NCI-H146 (cell line): ENCODE measurements at regions not wholly inside any gene's neighbourhood (a gene's known extent, or its start where the extent isn't known, plus 50 kb on each side); places are given as distances from the start of the nearest gene placed in this dataset.

Source experiments
- DNase-seq: peaks from one replicate; lab custom pipeline; 2025; lab: John Stamatoyannopoulos, UW

GRCh38 chr15:96736384-96736783 lies 405.9 kb downstream of the NR2F2 start:
- DNase-seq = no peak

DNA sequence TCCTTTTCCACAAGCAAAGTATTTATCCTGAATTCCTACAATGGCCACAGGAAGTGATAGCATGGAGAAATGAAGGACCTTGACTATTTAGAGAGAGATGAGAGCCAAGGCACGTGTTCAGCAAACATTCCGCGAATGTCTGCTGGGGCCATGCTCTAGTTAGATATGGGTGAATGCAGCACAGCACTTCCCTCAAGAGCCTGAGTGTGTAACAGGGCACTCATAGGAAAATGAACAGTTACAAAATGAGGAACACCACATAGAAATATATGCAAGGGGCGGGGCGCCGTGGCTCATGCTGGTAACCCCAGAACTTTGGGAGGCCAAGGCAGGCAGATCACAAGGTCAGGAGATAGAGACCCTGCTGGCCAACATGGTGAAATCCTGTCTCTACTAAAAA lies 406.9 kb downstream of the NR2F2 start:
- DNase-seq = no peak

- no peak for DNase-seq
Observed at GRCh38 chr15:96746665-96747064, 416.2 kb downstream of the NR2F2 start.

DNA sequence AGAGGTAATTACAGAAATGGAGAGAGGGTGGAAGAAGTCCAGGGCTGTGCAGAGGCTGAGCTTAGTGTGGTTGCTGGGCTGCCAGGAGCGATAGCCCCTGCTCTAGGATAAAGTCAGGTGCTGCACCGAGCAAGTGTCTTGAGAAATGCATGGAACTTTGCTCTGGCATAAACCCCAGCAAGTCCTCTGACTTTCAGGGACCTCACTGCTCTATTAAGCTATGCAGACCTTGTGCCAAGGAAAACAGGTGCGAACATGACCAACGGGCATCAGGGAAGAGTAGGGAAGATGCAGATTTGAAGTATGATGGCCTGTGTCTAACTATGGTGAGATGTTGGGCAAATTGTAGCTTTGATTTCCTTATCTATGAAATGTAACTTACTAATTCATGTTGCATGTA lies 416.8 kb downstream of the NR2F2 start:
- DNase-seq = no peak

DNA sequence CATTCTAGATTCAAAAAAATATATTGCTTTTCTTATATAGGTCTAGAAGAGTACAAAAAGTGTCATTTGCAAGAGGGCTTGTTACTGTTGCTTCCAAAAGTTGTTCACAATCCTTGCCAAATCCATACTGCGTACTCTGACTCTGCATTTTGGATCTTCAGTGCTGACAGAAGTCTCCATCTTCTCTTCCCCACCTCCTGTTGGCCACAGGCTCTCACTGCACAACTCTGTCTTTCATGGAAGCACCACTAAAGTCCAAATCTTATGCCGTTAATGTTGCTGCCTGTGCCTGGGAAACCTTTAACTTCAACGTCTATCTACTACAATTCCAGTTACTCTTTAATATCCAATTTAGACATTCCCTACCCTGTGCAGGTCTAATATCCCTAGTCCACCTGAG lies 419.9 kb downstream of the NR2F2 start:
- no peak for DNase-seq

DNA sequence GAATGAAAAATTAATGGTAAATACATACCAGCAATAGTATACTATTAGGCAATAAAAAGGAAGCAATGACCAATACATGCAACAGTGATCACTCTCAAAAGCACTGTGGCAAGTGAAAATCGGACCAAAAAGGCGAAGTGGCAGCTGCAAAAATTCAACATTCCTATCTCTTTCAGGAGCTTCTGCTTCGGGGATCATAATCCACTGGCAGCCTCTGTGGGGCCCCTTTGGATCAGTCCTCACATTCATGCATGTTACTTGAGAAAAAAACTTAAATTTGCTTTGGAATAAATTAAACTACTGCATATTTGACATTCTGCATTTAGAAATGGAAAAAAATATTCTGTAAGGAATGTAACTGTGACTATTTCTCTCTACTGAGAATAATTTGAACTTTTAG lies 425.6 kb downstream of the NR2F2 start:
- DNase-seq = no peak

DNA sequence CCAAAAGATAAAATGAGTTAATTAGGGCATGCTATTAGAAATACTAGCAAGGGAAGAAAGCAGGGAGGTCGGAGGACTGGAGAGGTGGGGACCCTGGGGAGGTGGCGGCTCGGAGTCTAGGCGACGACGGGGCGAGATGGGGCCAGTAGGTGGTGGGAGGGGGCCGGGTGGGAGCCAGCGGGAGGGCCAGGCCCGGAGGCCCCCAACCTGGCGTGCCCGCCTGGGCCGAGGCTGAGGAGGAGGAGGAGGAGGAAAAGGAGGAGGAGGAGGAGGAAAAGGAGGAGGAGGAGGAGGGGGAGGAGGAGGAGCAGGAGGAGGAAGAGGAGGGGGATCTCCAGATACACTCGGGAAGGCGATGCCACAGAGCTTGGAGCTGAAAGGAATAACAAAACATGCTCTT lies 426.2 kb downstream of the NR2F2 start:
- DNase-seq = no peak

GRCh38 chr15:96762566-96762965 lies 432.1 kb downstream of the NR2F2 start:
- no peak for DNase-seq

DNA sequence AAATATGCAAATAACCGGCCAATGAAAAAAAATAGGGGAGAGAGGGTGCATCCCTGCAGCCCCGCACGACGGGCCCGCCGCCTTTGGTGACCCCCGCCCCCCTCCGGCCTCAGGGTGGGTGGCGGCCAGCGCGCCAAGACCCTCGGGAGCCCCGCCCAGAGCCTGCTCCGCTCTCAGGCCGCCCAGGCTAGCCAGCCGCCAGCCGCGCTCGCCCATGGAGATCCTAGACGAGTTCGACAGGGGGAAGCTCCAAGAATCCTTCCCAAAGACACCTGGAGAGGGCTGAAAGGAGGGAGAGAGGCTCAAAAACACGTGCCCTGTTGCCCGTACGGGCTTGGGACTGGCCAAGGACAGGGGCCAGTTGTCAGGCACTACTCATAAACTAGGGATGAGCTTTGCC lies 434.0 kb downstream of the NR2F2 start:
- no peak for DNase-seq

DNA sequence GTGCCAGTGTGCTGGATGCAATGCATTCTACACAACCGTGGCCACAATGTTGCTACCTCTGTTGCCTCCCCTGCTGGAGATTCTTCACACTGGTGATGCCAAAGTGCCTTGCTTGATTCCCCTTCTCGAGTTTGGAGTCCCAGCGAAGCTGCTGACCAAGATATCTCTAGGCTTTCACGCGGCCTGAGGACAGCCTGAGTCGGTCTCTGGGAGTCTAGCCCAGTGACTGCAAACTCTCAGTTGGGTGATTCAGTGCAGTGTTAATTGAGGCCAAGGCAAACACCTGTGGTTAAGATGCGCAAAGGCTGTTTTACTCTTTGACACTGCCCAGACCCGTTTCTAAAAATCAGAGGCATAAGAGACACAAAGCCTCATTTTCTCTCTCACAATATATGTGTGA lies 434.4 kb downstream of the NR2F2 start:
- no peak for DNase-seq

DNA sequence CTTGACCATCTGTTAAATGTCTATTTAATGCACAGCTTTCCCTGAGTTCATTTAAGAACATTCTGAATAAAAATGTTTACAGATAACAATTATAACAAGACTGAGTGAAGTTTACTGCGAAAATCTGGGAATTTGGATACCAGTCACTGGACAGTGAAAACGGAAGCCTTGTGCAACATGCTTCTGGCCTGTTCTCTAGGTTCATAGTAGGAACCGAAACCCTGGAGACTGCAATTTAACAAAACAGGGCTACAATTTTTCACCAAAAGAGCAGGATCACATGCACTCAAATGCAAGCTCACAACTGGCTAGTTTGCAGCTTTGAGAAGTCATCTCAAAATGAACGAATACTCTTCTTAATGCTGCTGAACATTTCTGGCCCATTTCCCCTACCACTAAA lies 435.9 kb downstream of the NR2F2 start:
- no peak for DNase-seq

DNA sequence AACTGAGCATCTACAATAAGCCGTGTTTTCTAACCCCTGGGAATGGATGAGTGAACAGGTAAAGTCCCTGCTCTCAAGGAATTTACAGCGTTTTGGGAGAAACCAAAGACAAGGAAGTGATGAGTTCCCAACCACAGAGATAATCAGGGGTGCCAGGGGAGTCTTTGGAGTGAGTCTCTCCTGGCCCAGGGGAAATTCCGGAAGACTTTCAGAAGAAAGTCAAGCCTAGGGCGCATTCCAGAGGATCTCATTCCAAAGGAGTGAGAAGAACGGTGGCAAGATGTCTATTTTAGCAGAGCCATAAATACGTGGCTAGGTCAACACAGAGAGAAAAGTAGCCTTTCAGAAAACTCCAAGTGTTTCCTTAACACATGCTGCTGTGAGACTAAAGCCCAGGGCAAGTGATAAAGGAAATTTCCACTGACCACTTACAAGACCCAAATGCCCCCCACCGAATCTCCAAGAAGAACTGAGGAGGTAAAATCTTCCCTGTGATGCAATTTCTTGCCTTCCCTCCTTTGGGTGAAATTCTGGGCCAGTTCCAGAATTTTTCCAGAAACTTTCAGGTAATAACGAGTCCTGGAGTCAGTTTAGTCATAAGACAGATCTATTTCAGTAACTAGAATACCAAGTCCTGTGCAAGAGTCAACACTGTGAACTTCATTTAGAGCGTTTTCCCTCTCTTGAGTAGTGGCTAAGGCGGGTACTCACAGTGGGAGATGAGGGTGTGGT lies 437.4 kb downstream of the NR2F2 start:
- no peak for DNase-seq

GRCh38 chr15:96768435-96768789 lies 437.9 kb downstream of the NR2F2 start:
- no peak for DNase-seq

GRCh38 chr15:96771035-96771434 lies 440.5 kb downstream of the NR2F2 start:
- no peak for DNase-seq

DNA sequence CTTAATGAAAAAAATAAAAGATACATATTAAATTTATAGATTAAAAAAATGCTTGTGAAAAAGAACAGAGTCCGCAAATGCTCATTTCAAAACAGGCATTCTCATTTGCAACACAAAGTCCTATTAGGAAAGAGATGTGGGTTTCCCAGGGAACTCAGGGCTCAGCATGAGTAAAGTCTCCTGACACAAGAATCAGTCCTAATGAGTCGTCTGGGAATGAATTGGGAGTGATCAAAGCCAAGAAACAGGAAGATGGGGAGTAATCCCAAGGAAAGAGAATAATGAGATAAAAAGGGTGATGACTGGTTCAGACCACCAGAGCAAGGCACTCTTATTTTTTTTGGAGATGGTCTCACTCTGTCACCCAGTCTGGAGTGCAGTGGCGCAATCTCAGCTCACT lies 443.7 kb downstream of the NR2F2 start:
- no peak for DNase-seq

- no peak for DNase-seq
Observed at GRCh38 chr15:96783746-96784145, 453.2 kb downstream of the NR2F2 start.

DNA sequence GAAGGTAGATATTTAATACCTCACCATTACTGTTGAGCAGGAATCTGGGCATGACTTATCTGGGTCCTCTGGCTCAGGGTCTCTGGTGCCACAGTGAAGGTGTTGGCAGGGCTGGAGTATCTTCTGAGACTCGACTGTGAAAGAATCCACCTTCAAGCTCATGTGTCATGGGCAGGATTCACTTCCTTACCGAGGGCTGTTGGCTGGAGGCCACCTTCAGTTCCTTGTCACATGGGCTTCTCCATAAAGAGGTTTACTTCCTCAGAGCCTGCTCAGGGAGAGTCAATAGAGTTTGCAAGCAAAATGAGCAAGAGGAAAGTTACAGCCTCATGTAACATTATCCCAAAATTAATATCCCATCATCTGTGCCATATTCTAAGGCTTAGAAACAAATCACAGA lies 459.5 kb downstream of the NR2F2 start:
- DNase-seq = no peak

- DNase-seq = no peak
Observed at GRCh38 chr15:96792216-96792615, 461.7 kb downstream of the NR2F2 start.

- no peak for DNase-seq
Observed at GRCh38 chr15:96796841-96797240, 466.3 kb downstream of the NR2F2 start.

DNA sequence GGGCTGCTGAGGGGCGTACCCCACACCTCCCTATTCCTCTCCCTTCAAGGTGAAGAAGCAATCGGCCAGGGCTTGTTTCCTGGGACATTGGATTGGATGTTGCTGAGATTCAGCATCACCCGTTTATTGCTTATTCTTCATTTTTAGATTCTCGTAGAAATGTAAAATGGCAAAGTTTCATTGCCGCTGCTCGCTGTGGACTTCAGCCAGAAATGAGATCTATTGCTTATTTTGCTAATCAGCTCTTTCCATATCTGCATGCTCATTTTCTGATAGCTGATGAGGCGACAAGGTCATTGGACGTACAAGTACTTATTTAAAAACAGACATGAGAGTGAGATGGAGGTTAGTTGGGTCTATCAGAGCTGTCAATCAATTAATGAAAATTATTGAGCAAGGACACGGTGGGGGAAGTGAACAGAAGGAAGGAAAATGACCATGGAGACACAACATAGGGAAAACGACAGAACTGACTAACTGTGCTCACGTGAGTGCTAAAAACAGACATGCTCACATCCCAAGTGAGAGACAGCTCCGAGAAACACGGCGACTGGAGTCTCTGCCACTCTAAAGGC lies 471.2 kb downstream of the NR2F2 start:
- no peak for DNase-seq

DNA sequence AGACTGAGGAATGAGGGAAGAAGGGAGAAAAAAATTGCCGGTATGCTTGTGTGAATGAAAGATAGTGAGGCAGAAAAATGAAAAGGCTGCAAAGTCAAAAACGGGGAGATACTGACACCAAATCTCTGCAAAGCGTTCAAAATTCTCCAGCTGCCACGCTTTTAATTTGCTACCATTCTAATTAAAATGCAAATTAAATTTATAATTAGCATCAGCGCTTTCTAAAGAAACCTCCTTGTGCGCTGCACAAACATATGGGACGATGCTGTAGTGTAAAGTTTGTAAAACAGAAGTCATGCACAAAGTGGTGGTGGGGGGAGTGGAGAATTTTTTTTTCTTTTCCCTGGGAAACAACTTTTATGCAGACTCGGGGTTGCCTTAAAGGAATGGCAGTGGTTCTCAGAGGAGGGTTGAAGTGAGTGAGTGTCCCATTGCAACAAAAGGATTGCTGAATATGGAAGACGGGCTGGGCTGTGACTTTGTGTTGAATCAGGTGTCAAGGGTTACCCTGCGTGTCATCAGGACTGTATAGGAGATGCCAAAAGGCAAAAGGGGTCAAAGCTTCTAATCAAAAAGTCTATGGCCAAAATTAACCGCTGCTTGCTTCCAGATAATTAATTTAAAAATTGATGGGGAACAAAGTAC lies 472.2 kb downstream of the NR2F2 start:
- no peak for DNase-seq

DNA sequence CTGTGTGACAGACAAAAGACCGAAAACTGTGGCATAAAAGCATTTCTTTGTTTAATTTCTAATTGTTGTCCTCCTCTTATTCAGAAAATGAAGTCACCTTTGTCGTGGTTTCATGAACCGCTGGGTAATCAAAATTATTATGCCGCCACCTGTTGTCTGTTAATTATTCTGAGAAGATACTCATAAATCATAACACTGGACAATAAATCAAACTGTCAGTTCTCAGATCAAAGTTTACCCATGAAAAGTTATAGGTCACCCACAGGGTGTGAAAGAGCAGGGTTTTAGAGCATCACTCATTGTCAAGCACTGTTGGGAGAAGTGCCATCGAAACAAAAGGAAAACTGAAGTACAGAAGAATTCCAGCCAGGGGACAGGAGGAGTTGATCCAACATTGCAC lies 474.3 kb downstream of the NR2F2 start:
- no peak for DNase-seq

DNA sequence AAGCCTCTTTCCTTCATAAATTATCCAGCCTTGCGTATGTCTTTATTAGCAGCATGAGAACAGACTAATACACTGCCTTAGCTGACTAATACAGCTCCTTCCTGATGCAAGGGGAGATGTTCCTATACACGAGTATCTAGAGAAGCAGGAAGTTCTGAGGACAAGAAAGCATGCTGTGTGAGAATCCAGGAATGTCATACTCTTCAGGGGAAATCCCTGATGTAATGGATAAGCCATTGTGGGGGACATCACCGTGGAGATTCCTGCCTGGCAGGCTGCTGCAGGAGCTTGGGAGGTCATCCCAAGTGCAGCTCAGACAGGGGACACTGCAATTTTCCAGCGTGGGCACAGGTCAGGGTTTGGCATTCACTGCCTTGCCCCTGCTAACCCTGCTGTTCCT lies 476.9 kb downstream of the NR2F2 start:
- DNase-seq = no peak

DNA sequence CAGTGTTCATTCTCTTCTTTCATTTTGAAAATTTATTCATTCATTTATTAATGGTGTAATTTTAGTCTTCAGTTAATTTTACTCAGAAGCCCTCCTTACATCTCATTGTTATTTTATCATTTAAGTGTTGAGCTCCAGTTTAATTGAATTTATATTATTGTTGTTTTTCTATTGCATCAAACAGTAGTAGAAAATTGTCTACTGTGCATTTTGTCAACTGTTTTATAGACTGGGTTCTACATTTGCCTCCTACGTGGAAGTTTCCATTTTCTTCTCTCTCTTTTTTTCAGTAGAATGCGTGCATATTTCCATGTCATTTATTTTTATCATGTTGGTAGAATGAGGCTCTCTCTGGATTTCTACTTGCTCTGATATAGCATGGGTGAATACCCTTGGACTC lies 487.4 kb downstream of the NR2F2 start:
- no peak for DNase-seq
